ENCODE measurements at regions not wholly inside any gene's neighbourhood (a gene's known extent, or its start where the extent isn't known, plus 50 kb on each side); places are given as distances from the start of the nearest gene placed in this dataset.
"Not testable (repeated sequence)": the region's sequence is repeated elsewhere in the genome, so short reads cannot be mapped to it uniquely, and the experiment has no call there.

DNA sequence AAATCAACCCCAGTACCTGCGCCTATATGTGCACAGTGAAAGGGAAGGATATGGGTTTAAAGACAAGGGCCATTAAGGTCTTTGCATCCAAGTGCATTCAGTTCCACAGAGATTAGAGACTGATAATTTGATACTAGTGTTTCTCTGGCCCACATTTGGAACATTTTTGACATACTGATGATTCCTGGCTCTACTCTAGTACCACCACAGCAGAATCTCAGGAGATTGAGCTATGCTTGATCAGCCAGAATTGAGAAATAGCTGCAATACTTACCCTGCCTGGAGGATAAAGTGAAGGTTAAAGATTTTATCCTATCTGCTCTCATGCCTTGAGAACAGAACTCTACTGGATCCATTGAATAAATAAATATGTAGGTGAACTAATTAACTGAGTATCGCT is 1267.8 kb downstream of the SUCLG1 start:
- intact Hi-C loops (cut with DNase I): no loop called here
- H3K4me1 ChIP-seq: no peaks in the 10 kb centered on the region
- H3K36me3 ChIP-seq: no peaks in the 10 kb centered on the region
- no peak for DNase-seq
- TF ChIP-seq, protein P1, sequence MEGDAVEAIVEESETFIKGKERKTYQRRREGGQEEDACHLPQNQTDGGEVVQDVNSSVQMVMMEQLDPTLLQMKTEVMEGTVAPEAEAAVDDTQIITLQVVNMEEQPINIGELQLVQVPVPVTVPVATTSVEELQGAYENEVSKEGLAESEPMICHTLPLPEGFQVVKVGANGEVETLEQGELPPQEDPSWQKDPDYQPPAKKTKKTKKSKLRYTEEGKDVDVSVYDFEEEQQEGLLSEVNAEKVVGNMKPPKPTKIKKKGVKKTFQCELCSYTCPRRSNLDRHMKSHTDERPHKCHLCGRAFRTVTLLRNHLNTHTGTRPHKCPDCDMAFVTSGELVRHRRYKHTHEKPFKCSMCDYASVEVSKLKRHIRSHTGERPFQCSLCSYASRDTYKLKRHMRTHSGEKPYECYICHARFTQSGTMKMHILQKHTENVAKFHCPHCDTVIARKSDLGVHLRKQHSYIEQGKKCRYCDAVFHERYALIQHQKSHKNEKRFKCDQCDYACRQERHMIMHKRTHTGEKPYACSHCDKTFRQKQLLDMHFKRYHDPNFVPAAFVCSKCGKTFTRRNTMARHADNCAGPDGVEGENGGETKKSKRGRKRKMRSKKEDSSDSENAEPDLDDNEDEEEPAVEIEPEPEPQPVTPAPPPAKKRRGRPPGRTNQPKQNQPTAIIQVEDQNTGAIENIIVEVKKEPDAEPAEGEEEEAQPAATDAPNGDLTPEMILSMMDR (IDR thresholded peaks at IDR 0.05): no peak
- H3K4me3 ChIP-seq: no peak overlapping the region
- H3K27me3 ChIP-seq: no peaks in the 10 kb centered on the region
- H3K9me3 ChIP-seq: no peaks in the 10 kb centered on the region
- no peak for ATAC-seq
- H3K27ac ChIP-seq: no peak overlapping the region

DNA sequence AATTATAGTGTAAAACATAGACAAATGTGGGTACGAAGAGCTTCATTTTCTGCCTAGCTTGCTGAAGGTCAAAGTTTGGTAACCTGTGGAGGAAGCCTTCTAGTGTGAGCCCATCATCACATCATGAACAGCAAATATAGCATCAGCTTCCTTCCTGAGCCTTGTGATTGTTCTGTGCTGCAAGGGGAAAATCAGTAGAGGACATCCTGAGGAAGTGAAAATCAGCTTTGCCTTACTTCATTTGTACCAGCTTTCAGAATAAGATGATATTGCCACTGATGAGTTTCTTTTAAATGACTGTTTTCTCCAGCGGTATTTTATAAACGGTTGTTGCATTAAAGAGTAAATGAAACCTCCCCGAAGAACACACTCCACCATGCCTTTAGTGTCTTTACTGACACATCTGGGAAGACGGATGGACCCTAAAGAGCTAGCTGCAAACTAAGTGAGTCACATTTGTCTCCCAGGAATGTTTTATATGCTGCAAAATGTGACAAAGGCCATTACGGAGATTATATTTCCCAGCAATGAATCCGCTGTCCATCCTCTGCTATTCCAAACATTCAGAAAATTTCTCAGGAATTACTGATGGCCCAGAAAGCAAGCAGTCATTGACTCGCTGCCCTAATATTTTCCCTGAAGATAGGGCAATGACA is 1272.8 kb downstream of the SUCLG1 start:
- H3K4me3 ChIP-seq: no peak overlapping the region
- intact Hi-C loops (cut with DNase I): no loop called here
- H3K27ac ChIP-seq: no peak overlapping the region
- no peaks in the 10 kb centered on the region for H3K36me3 ChIP-seq
- no peaks in the 10 kb centered on the region for H3K9me3 ChIP-seq
- DNase-seq (peak in 1 of 4 donors; percentile 22), ATAC-seq (no peak)
- no peaks in the 10 kb centered on the region for H3K4me1 ChIP-seq
- TF ChIP-seq, protein P1 (IDR thresholded peaks at IDR 0.05): no peak
- no peaks in the 10 kb centered on the region for H3K27me3 ChIP-seq

DNA sequence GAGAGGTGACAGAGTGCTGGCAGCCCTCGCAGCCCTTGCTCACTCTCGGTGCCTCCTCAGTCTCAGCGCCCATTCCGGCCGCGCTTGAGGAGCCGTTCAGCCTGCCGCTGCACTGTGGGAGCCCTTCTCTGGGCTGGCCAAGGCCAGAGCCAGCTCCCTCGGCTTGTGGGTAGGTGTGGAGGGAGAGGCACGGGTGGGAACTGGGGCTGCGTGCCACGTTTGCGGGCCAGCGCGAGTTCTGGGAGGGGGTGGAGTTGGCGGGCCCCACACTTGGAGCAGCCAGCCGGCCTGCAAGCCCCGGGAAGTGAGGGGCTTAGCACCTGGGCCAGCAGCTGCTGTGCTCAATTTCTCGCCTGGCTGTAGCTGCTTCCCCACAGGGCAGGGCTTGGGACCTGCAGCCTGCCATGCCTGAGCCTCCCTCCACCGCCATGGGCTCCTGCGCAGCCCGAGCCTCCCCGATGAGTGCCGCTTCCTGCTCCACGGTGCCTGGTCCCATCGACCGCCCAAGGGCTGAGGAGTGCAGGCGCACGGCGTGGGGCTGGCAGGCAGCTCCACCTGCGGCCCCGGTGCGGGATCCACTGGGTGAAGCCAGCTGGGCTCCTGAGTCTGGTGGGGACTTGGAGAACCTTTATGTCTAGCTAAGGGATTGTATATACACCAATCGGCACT is 1278.1 kb downstream of the SUCLG1 start:
- intact Hi-C loops (cut with DNase I); H3K36me3 ChIP-seq; H3K27me3 ChIP-seq; H3K27ac ChIP-seq; H3K4me1 ChIP-seq; ATAC-seq; H3K4me3 ChIP-seq; H3K9me3 ChIP-seq: not testable (repeated sequence)
- peak in 1 of 4 donors; percentile 62 for DNase-seq

DNA sequence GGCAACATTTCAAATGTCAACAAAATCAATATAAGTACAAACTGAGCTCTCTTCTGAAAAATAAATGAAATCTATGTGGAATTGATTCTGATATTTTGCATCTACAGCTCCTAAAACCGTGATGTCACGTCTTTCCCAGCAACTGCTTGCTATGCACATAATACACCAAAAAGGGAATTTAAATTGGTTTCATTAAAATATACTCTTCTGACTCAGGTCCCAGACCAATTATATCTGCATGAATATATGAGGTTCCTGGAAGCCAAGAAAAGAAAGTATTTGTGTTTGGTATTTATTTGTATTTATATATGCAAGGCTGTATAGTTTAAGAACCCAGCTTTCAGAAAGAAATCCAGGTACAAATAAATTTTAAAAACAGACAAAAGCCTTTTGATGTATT is 1282.5 kb downstream of the SUCLG1 start:
- Histone ChIP-seq H3K27me3 (no peaks in the 10 kb centered on the region), H3K36me3 (no peaks in the 10 kb centered on the region), H3K4me1 (no peaks in the 10 kb centered on the region), H3K9me3 (peaks cover 0 to 5% of the 10 kb centered on the region in 2 donors), H3K27ac (no peak overlapping the region), H3K4me3 (no peak overlapping the region)
- ATAC-seq (no peak), DNase-seq (no peak)
- intact Hi-C loops (cut with DNase I): no loop called here
- TF ChIP-seq, protein P1 (IDR thresholded peaks at IDR 0.05): no peak

DNA sequence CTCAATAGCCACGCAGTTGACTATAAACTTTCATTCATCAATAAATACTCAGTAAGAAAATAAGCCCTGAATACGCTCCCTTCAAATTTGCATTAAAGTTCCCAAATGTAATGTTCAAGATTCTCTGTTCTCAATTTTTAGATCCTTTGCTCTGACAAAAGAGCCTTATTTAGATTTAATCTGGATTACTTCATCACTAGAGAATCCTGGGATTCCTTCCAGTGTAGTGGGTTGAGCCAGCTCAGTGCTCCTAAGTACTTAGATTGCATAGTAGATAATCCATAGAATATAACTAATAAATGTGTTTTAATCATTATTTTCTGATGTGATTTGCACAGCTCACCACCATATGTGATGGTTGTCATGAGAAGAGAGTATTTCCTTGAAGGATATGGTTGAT is 1286.2 kb downstream of the SUCLG1 start:
- Histone ChIP-seq H3K36me3 (no peaks in the 10 kb centered on the region), H3K4me1 (no peaks in the 10 kb centered on the region), H3K27me3 (no peaks in the 10 kb centered on the region), H3K27ac (no peak overlapping the region), H3K9me3 (peaks cover 0 to 2% of the 10 kb centered on the region in 2 donors), H3K4me3 (no peak overlapping the region)
- TF ChIP-seq, protein P1 (IDR thresholded peaks at IDR 0.05): no peak
- DNase-seq (no peak), ATAC-seq (no peak)
- intact Hi-C loops (cut with DNase I): no loop called here

Measured in left lung (tissue), 4 donors.